Neural cell (in vitro differentiated cells): ENCODE measurements at regions not wholly inside any gene's neighbourhood (a gene's known extent, or its start where the extent isn't known, plus 50 kb on each side); places are given as distances from the start of the nearest gene placed in this dataset.

Source experiments
- H2AFZ ChIP-seq: fragments of 200-600, 300-800 bp; sonication (generic), shearing (Covaris generic); 2 replicates; pipeline ENCODE4 v1.6.0; 2014; ENCODE audit warnings: low read depth, mild to moderate bottlenecking, antibody characterized with exemption, low read length, moderate library complexity
- H3F3A ChIP-seq: fragments of 200-600 bp; shearing (Covaris generic); 2 replicates; pipeline ENCODE4 v1.6.1; 2016; ENCODE audit warnings: mild to moderate bottlenecking, moderate library complexity, mixed read lengths, antibody characterized with exemption, low read length; ENCODE audit not compliant: insufficient read depth, poor library complexity, severe bottlenecking
- H3K27ac ChIP-seq: fragments of 200-600, 300-800 bp; sonication (generic), shearing (Covaris generic); 2 replicates; pipeline ENCODE4 v1.5.1; 2014; ENCODE audit warnings: mild to moderate bottlenecking, low read length, moderate library complexity
- H3K27me3 ChIP-seq: fragments of 300-800, 200-600 bp; sonication (generic), shearing (Covaris generic); 2 replicates; pipeline ENCODE4 v1.6.0; 2014; ENCODE audit warnings: mild to moderate bottlenecking, low read depth, low read length, moderate library complexity; ENCODE audit not compliant: insufficient read depth
- H3K36me3 ChIP-seq: fragments of 300-800, 200-600 bp; sonication (generic), shearing (Covaris generic); 2 replicates; pipeline ENCODE4 v1.5.1; 2014; ENCODE audit warnings: mild to moderate bottlenecking, antibody characterized with exemption, low read length, moderate library complexity; ENCODE audit not compliant: insufficient read depth
- H3K4me2 ChIP-seq: fragments of 300-800, 200-600 bp; sonication (generic), shearing (Covaris generic); 2 replicates; pipeline ENCODE4 v1.6.0; 2014; ENCODE audit warnings: mild to moderate bottlenecking, low read length
- H3K4me3 ChIP-seq: fragments of 300-800, 200-600 bp; sonication (generic), shearing (Covaris generic); 2 replicates; pipeline ENCODE4 v1.5.1; 2014; ENCODE audit warnings: mild to moderate bottlenecking, low read length, moderate library complexity
- H3K79me2 ChIP-seq: fragments of 200-600 bp; shearing (Covaris generic); replicated peaks from 2 replicates; pipeline ENCODE4 v1.6.0; 2014; ENCODE audit warnings: mild to moderate bottlenecking, low read length, moderate library complexity; ENCODE audit not compliant: insufficient read depth
- H3K9ac ChIP-seq: fragments of 300-800, 200-600 bp; sonication (generic), shearing (Covaris generic); 2 replicates; pipeline ENCODE4 v1.6.1; 2016; ENCODE audit warnings: mild to moderate bottlenecking, low read length, mixed read lengths
- H3K9me2 ChIP-seq: fragments of 200-600 bp; shearing (Covaris generic); 2 replicates; pipeline ENCODE4 v1.6.1; 2016; ENCODE audit warnings: mild to moderate bottlenecking, low read length, mixed read lengths; ENCODE audit not compliant: insufficient read depth
- H3K9me3 ChIP-seq: fragments of 200-600, 300-800 bp; sonication (generic), shearing (Covaris generic); 2 replicates; pipeline ENCODE4 v1.6.1; 2016; ENCODE audit warnings: mild to moderate bottlenecking, mixed run types, low read length, moderate library complexity, mixed read lengths
- H4K20me1 ChIP-seq: fragments of 200-600 bp; shearing (Covaris generic); 2 replicates; pipeline ENCODE4 v1.6.1; 2016; ENCODE audit warnings: mild to moderate bottlenecking, mixed run types; ENCODE audit not compliant: insufficient read depth
- CTCF ChIP-seq: fragments of 450-650 bp; IDR thresholded peaks from 2 replicates; pipeline ENCODE4 v1.5.1; 2014; ENCODE audit warnings: antibody characterized with exemption, mild to moderate bottlenecking, moderate library complexity; ENCODE audit not compliant: poor library complexity, severe bottlenecking
- EP300 ChIP-seq: fragments of 450-650 bp; conservative IDR thresholded peaks from 2 replicates; pipeline ENCODE4 v1.6.1; 2014; ENCODE audit warnings: antibody characterized with exemption, mild to moderate bottlenecking, moderate library complexity; ENCODE audit not compliant: poor library complexity, severe bottlenecking
- EZH2 ChIP-seq: fragments of 200-600, 300-800 bp; shearing (Covaris generic), sonication (generic); IDR thresholded peaks from 2 replicates; pipeline ENCODE4 v1.6.1; 2014; ENCODE audit warnings: antibody characterized with exemption, low read length, borderline replicate concordance, mild to moderate bottlenecking; ENCODE audit not compliant: insufficient read depth, poor library complexity, severe bottlenecking
- MXI1 ChIP-seq: fragments of 450-650 bp; conservative IDR thresholded peaks from 2 replicates; pipeline ENCODE4 v1.6.1; 2014; ENCODE audit warnings: antibody characterized with exemption, mild to moderate bottlenecking; ENCODE audit not compliant: poor library complexity, severe bottlenecking
- POLR2AphosphoS5 ChIP-seq: IDR thresholded peaks from 2 replicates; pipeline ENCODE4 v1.6.1; 2012
- RAD21 ChIP-seq: fragments of 450-650 bp; conservative IDR thresholded peaks from 2 replicates; pipeline ENCODE4 v1.6.1; 2014; ENCODE audit warnings: antibody characterized with exemption, mild to moderate bottlenecking, moderate library complexity
- SMC3 ChIP-seq: fragments of 450-650 bp; conservative IDR thresholded peaks from 2 replicates; pipeline ENCODE4 v1.6.1; 2014; ENCODE audit warnings: antibody characterized with exemption, mild to moderate bottlenecking, moderate library complexity; ENCODE audit not compliant: poor library complexity
- TAF1 ChIP-seq: IDR thresholded peaks from 2 replicates; pipeline ENCODE4 v1.6.1; 2012; ENCODE audit warnings: low read depth
- TF ChIP-seq, protein P1 (sequence below): IDR thresholded peaks from 2 replicates; pipeline ENCODE4 v1.6.1; 2012; ENCODE audit warnings: borderline replicate concordance

GRCh38 chr18:57220480-57220879 lies 73.6 kb downstream of the BOD1L2 start:
- Histone ChIP-seq H3K27ac (no peak overlapping the region), H2AFZ (no peak overlapping the region)

GRCh38 chr18:57220930-57221483 lies 74.1 kb downstream of the BOD1L2 start:
- Histone ChIP-seq H3K79me2 (no peaks in the 10 kb centered on the region), H2AFZ (no peak overlapping the region), H3F3A (no peaks in the 10 kb centered on the region), H4K20me1 (no peaks in the 10 kb centered on the region), H3K9ac (no peak overlapping the region), H3K36me3 (no peaks in the 10 kb centered on the region), H3K9me2 (no peaks in the 10 kb centered on the region), H3K9me3 (no peaks in the 10 kb centered on the region), H3K4me2 (no peak overlapping the region), H3K4me3 (no peak overlapping the region), H3K27ac (no peak overlapping the region), H3K27me3 (no peaks in the 10 kb centered on the region)
- TF ChIP-seq TAF1 (no peak), EZH2 (no peak), EP300 (no peak), SMC3 (no peak), POLR2AphosphoS5 (no peak), RAD21 (no peak), MXI1 (no peak), CTCF (no peak)
- TF ChIP-seq, protein P1, sequence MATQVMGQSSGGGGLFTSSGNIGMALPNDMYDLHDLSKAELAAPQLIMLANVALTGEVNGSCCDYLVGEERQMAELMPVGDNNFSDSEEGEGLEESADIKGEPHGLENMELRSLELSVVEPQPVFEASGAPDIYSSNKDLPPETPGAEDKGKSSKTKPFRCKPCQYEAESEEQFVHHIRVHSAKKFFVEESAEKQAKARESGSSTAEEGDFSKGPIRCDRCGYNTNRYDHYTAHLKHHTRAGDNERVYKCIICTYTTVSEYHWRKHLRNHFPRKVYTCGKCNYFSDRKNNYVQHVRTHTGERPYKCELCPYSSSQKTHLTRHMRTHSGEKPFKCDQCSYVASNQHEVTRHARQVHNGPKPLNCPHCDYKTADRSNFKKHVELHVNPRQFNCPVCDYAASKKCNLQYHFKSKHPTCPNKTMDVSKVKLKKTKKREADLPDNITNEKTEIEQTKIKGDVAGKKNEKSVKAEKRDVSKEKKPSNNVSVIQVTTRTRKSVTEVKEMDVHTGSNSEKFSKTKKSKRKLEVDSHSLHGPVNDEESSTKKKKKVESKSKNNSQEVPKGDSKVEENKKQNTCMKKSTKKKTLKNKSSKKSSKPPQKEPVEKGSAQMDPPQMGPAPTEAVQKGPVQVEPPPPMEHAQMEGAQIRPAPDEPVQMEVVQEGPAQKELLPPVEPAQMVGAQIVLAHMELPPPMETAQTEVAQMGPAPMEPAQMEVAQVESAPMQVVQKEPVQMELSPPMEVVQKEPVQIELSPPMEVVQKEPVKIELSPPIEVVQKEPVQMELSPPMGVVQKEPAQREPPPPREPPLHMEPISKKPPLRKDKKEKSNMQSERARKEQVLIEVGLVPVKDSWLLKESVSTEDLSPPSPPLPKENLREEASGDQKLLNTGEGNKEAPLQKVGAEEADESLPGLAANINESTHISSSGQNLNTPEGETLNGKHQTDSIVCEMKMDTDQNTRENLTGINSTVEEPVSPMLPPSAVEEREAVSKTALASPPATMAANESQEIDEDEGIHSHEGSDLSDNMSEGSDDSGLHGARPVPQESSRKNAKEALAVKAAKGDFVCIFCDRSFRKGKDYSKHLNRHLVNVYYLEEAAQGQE = no peak

More at GRCh38 chr18:57220480-57220879, 73.6 kb downstream of the BOD1L2 start:
- Histone ChIP-seq H3K4me2 (no peak overlapping the region), H3K36me3 (no peaks in the 10 kb centered on the region), H3K4me3 (no peak overlapping the region), H3K9me3 (no peaks in the 10 kb centered on the region), H3F3A (no peaks in the 10 kb centered on the region), H3K9me2 (no peaks in the 10 kb centered on the region), H3K79me2 (no peaks in the 10 kb centered on the region), H3K9ac (no peak overlapping the region), H4K20me1 (no peaks in the 10 kb centered on the region), H3K27me3 (no peaks in the 10 kb centered on the region)
- TF ChIP-seq RAD21 (no peak), EP300 (no peak), MXI1 (no peak), TAF1 (no peak), EZH2 (no peak), POLR2AphosphoS5 (no peak)
